ENCODE measurements at regions not wholly inside any gene's neighbourhood (a gene's known extent, or its start where the extent isn't known, plus 50 kb on each side); places are given as distances from the start of the nearest gene placed in this dataset.

- Histone ChIP-seq H3K36me3 (no peaks in the 10 kb centered on the region), H3K27me3 (no peaks in the 10 kb centered on the region), H3K4me1 (peaks cover 0 to 15% (median 6%) of the 10 kb centered on the region in 4 donors), H3K27ac (no peak overlapping the region), H3K4me3 (no peak overlapping the region), H3K9me3 (peaks cover 0 to 2% (median 0%) of the 10 kb centered on the region in 4 donors)
- intact Hi-C loops (cut with DNase I): no loop called here
- no peak for DNase-seq
- TF ChIP-seq POLR2A (IDR thresholded peaks at IDR 0.05) (no peak), EP300 (IDR thresholded peaks at IDR 0.05) (no peak), CTCF (IDR thresholded peaks at IDR 0.05) (no peak), POLR2AphosphoS5 (IDR thresholded peaks at IDR 0.05) (no peak)
- WGBS, 2 donors: 40 to 44% methylated on average over 7 of the region's 7 CpGs
Observed at GRCh38 chr16:65547772-65548446, 426.0 kb upstream of the CDH11 start.

GRCh38 chr16:65546353-65546791 lies 424.5 kb upstream of the CDH11 start:
- no peak overlapping the region for H3K4me3 ChIP-seq
- TF ChIP-seq EP300 (IDR thresholded peaks at IDR 0.05) (no peak), CTCF (IDR thresholded peaks at IDR 0.05) (no peak), POLR2AphosphoS5 (IDR thresholded peaks at IDR 0.05) (no peak)
- no peaks in the 10 kb centered on the region for H3K36me3 ChIP-seq
- intact Hi-C loops (cut with DNase I): no loop called here
- H3K27me3 ChIP-seq: no peaks in the 10 kb centered on the region
- 5 to 11% methylated on average over 3 of the region's 3 CpGs for WGBS, 2 donors
- DNase-seq: no peak
- H3K4me1 ChIP-seq: peaks cover 0 to 15% (median 6%) of the 10 kb centered on the region in 4 donors
- H3K27ac ChIP-seq: no peak overlapping the region
- H3K9me3 ChIP-seq: peaks cover 0 to 2% (median 0%) of the 10 kb centered on the region in 4 donors

GRCh38 chr16:65545413-65545956 lies 423.6 kb upstream of the CDH11 start:
- intact Hi-C loops (cut with DNase I): no loop called here
- TF ChIP-seq POLR2AphosphoS5 (IDR thresholded peaks at IDR 0.05) (no peak), POLR2A (IDR thresholded peaks at IDR 0.05) (no peak), CTCF (IDR thresholded peaks at IDR 0.05) (no peak), EP300 (IDR thresholded peaks at IDR 0.05) (no peak)
- peaks cover 0 to 15% (median 6%) of the 10 kb centered on the region in 4 donors for H3K4me1 ChIP-seq
- DNase-seq: no peak
- H3K27me3 ChIP-seq: no peaks in the 10 kb centered on the region
- no peak overlapping the region for H3K27ac ChIP-seq
- H3K9me3 ChIP-seq: peaks cover 0 to 2% (median 0%) of the 10 kb centered on the region in 4 donors
- H3K36me3 ChIP-seq: no peaks in the 10 kb centered on the region
- WGBS, 2 donors: 10 to 44% methylated on average over 2 of the region's 2 CpGs
- H3K4me3 ChIP-seq: no peak overlapping the region

GRCh38 chr16:65543781-65544740 lies 422.2 kb upstream of the CDH11 start:
- Histone ChIP-seq H3K27ac (no peak overlapping the region), H3K4me3 (no peak overlapping the region), H3K9me3 (peaks cover 0 to 2% (median 0%) of the 10 kb centered on the region in 4 donors), H3K36me3 (no peaks in the 10 kb centered on the region), H3K4me1 (peaks cover 0 to 15% (median 6%) of the 10 kb centered on the region in 4 donors), H3K27me3 (no peaks in the 10 kb centered on the region)
- 75 to 83% methylated on average over 5 of the region's 5 CpGs for WGBS, 2 donors
- DNase-seq: no peak
- intact Hi-C loops (cut with DNase I): no loop called here
- no peak for TF ChIP-seq POLR2AphosphoS5 (IDR thresholded peaks at IDR 0.05)

GRCh38 chr16:65541646-65542045 lies 419.8 kb upstream of the CDH11 start:
- intact Hi-C loops (cut with DNase I): no loop called here
- TF ChIP-seq POLR2A (IDR thresholded peaks at IDR 0.05): no peak
- no peak for TF ChIP-seq POLR2AphosphoS5 (IDR thresholded peaks at IDR 0.05)
- TF ChIP-seq EP300 (IDR thresholded peaks at IDR 0.05): no peak
- no peak for TF ChIP-seq CTCF (IDR thresholded peaks at IDR 0.05)
- peaks cover 0 to 2% (median 0%) of the 10 kb centered on the region in 4 donors for H3K9me3 ChIP-seq
- no peak overlapping the region for H3K4me3 ChIP-seq
- no peaks in the 10 kb centered on the region for H3K27me3 ChIP-seq
- peaks cover 0 to 11% (median 4%) of the 10 kb centered on the region in 4 donors for H3K4me1 ChIP-seq
- no peaks in the 10 kb centered on the region for H3K36me3 ChIP-seq
- 89 to 96% methylated on average over 1 of the region's 1 CpG for WGBS, 2 donors
- DNase-seq: no peak
- H3K27ac ChIP-seq: no peak overlapping the region
